GM19043 (cell line): ENCODE measurements at regions not wholly inside any gene's neighbourhood (a gene's known extent, or its start where the extent isn't known, plus 50 kb on each side); places are given as distances from the start of the nearest gene placed in this dataset.

Experiments used
- ATAC-seq: cut with Tn5 transposase; IDR thresholded peaks from one replicate; pipeline ENCODE4 v1.9.1; 2021; ENCODE audit warnings: low read depth; ENCODE audit not compliant: unreplicated experiment

DNA sequence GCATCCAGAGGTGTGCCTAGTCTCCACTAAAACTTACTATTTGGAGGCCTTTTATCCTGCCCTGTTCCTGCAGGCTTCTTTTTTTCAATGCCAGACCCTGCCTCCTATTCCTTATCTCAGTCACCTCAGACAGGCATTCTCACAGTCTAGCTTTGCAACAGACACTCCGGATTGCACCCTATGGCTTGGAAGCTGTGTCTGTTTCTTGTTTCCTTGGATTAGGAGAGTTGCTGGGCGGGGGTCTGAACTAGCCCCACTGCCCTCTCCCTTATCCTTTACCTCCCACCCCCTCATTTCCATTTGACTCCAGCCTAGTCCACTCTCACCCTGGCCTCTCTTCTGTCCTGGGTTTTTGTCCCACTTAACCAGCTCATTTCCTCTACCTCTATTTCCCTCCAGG is 228.1 kb upstream of the CITED2 start:
- ATAC-seq, result no peak

DNA sequence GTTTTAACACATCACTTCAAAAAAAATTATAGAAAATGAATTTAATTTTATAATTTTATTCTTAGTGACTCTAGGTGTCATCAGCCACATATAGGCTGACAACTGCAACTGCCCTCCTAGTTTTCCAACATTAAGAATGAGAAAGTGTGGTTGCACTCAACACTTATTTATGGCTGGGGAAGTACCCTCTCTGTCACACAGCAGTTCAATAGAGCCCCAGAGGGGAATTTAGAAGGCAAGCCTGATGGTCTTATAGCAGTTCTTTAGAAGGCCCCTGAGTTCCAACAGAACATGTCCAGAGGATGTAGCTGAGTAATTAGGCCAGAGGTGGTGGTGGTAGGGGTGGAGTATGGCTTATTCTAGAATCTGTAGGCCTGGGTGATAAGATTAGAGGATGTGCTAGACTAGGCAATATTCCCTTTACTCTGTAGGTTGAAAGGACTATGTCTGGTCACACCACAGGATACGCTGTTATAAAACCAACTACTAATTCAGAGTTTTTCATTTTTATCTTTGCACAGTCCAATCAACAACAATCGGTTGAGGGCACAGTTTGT is 226.5 kb upstream of the CITED2 start:
- ATAC-seq, result peak; percentile 90

DNA sequence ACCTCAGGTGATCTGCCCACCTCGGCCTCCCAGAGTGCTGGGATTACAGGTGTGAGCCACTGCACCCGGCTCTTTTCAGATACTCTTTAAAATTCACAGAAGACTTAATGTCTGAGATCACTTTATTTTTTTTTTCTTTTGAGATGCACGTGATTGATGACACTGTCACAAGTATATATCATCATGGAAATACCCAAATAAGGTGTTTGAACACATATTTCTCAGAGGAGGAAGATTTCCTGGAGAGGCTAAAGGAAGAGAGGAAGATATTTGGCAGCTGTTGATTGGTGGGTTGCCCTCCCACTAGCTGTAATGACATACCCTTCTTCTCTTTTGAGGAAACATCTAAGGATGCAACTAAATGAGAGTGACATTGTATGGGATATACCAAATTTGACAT is 225.9 kb upstream of the CITED2 start:
- peak; percentile 5 for ATAC-seq

DNA sequence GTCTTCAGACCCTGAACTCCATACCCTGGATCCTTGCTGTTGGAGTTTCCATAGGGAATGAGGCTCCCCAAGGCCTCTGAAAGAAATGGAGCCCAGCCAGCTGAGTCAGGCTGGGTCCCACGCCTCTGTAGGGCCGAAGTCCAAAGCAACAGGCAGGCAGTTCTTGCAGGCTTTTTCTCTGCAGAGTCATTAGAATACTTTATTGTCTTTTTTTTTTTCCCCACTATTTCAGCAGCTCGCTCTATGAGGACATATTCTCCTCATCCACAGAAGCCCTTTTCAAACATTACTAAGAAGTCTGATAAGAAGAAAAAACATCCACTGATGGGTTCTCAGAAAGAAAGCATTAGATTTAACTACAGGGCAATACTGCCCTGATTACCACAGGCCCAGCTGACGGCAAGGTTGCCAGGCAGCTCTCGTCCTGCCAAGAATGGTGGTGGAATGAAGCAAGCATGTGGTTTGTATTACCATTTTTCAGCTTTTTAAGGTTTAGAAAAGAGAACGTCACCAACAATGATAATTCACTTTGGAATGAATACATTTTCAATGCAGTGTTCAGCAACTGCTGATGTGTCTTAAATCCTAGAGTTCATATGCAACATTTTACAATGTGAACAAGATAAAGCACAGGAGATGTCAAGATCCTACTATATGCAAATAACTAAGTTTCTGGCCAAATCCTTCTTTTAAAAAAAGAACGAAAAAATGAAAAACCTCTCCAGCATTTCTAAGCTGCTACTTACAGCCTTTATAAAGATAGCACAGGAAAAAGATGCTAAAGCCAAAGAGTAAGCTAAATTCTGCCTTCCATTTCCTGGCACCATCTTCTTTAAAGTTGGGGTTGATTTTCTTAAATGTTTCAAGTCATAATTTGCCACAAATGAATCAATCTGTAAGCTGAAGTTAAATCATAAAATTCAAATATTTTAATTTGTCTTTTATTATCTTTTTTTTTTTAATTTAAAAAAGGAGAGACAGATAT is 223.6 kb upstream of the CITED2 start:
- no peak for ATAC-seq

DNA sequence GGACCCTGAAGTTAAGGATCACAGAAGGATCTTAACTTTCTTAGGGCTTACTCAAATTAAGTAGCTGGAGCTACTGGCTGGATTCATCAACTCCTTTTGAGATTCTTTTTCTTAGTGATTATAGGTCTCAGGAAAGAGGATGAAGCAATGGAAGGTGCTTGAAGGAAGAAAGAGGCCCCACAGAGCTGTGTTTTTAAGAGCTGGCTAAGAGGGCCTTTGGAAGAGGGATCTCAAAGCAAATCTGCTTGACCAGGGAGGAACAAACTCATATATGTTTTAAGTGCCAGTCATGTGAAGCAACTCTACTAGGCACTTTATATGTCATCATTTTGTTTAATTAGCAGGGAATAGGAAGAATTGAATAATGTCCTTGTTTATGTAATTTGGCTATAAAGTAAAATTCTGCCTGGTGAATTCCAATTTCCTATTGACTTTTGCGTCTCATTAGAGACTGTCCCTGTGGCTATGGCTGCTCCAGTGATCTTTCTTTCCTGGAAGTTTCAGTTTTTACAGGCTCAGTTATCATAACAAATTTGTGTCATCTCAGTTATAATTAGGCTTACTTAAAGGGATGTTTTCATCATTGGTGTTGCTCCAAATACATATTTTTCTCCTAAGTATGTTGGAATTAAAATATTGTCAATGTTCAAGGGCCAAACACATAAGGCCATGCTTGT is 222.8 kb upstream of the CITED2 start:
- no peak for ATAC-seq

DNA sequence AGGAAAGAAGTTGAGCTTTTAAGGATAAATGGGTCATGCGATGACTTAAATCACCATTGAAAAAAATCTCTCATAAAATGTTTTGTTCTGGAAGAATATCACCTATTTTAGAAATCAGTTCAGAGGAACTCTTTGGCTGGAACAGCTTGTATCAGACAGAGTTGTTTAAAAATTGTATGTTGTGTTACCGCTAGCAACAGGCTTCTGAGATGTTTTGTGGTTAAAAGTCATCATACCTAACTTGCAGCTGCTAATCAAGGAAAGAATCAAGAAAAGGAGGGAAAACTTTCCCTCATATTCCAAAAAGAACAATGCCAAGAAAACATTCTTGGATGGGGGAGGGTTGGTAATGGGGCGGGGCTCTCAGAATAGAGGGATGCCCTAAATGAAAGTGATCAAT is 220.7 kb upstream of the CITED2 start:
- no peak for ATAC-seq

DNA sequence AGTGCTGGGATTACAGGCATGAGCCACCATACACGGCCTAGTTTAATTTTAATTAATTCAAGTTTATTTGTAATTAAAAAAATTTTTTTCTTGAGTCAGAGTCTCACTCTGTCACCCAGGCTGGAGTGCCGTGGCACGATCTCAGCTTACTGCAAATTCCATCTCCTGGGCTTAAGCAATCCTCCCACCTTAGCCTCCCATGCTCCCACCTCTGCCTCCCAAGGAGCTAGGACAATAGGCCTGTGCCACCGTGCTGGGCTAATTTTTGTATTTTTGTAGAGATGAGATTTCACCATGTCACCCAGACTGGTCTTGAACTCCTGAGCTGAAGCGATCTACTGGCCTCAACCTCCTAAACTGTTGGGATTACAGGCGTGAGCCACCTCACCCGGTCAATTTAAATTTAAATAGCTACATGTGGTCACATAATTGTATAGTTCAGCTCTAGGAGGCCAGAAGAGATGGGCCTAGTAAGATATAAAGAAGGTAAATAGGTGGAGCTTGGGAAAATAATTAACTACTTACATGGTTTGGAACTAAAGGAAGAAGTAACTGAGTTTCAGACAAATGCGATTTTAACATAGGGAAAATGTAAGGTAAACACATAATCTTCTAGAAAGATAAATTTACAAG is 220.0 kb upstream of the CITED2 start:
- ATAC-seq, result no peak

DNA sequence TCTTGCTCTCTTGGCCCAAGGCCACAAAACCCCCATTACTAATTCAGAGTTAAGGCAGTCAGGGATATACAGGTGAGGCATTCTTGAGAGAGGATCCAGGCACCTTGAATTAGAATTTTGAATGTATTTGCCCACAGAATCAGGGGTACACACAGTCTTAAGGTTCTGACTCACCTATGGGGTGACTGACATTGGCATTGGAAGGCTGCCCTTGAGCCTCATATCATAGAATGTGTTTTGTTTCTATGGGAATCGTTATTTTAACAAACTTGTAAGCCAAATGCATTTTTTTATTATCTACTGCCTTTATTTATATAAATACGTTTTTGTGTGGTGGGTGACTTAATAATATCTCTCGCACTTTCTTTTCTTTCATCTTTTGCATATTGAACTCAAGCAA is 218.6 kb upstream of the CITED2 start:
- no peak for ATAC-seq

DNA sequence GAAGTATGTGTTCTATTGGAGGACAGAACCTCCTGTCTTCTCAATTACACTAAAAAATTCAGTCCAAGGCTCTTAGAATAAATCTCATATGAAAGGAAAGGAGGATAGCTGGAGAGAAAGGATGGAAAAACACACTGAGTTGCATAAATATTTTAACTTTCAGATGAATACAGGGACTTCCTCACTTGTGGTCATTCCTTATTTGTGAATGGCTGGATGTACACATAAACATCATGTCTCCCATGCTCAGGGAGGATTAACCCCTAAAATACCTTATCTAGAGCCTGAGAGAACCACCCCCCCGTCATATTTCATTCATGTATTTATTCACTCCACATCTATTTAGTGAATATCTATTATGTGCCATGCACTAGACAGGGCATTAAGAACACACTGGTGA is 217.6 kb upstream of the CITED2 start:
- no peak for ATAC-seq

DNA sequence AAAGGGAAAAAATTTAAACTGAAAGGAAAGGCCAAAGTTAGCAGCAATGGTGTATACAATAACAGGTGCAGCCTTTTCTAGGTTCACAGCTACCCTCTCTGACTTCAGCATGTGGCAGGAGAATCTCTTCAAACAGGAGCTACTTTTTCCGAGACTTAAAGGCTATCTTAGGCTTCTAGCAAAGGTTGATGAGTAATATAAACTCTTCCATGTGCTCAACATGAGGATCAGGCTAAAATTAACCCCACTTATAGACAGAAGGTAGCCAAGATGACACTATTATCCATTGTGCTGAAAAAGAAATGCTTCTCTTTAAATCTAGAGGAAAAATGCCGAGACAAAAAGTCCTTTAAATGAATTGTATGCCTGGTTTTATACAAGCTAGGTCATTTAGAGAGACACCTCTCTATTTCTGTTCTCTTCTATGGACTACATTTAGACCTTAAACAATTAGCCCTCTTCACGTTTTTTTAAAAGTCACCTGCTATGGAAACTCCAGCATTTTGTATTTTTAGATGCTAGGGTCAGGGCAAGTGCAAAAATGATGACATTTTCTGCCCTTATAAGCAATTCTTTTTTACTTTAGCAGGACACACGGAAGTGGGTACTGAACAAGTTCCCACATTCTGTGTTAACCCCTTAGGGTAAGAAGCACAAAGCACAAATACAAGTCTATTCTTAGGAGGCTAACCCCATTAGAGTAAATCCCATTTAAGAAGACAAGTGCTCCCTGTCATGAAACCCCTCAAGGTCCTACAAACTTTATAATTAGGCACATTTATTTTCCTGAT is 216.8 kb upstream of the CITED2 start:
- ATAC-seq, result no peak

DNA sequence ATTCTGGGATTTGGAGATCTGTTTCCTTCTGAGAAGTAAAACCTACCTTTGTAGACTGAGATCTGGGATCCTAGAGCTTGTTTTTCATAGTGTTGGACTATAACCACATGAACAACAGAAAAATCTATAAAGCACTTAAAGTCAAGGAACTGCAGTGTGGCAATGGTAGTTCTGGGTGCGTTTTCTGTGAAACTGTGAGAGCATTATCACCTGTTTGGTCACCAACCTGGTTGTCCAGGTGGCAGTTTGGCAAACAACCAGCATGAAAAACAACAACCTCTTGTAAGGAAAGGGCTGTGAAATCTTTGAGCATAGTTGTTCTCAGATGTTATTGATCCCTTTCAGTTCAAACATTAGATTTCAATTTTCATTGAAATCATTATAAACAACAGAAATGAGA is 215.8 kb upstream of the CITED2 start:
- ATAC-seq, result no peak

DNA sequence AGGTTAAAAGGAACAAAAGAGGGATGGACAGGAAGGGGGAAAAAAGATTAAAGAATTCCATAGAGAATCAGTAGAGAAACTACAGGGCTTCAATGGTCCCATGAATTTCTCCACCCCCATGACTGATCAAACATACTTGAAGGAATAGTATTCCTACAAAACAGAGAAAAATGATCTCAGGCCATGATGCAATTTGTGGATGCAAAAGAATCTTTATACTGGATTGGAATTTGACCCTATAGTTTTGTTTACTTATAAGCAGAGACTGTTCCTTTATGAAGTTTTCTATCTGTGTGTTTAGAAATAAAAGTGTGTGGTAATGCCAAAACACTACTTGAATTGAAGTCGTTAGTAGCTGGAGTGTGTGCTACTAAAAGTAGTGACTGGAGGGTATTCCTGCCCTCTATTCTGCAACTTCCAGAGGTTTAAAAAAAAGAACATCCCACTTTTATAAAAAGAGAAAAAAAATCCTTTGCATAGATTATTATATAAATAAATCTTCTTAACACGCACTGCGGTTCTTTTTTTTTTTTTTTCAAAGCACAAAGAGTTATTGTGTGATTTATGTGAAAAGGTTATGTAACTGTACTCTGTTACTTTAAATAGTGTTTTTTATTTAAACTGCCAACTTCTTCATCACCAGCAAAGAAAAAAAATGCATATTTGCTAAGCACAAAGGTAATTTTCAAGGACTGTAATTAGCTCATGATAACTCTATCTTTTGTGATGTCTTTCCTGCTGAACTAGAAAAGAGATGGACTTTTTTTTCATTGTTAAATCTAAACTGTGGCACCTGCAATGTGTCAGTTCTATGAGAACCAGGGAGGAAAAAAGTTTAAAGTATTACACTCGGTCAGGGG is 214.5 kb upstream of the CITED2 start:
- no peak for ATAC-seq

DNA sequence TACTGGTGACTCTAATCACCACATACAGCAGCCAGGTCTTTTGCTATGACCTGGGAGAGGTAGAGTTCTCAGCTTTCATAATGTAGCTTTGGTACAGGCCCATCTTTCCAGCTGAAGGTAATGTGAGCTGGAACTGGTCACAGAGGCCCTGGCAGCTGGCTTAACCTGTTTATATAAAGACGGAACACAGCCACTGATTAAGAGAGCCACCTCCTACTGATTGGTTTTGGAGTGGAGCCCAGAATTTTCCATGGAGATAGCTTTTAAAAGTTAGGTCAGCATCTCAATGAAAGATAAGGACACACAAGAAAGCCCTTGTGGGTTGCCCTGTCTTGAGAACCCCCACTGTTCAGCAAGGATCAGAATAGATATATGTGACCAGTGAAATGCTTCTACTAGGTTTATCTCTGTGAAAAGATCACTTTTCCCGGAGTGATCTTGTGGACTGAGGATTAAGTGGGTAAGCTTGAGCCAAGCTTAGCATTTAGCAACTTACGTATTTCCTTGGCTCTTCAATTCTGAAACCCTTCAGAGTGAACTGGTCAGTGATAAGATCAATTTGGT is 213.7 kb upstream of the CITED2 start:
- ATAC-seq, result no peak

DNA sequence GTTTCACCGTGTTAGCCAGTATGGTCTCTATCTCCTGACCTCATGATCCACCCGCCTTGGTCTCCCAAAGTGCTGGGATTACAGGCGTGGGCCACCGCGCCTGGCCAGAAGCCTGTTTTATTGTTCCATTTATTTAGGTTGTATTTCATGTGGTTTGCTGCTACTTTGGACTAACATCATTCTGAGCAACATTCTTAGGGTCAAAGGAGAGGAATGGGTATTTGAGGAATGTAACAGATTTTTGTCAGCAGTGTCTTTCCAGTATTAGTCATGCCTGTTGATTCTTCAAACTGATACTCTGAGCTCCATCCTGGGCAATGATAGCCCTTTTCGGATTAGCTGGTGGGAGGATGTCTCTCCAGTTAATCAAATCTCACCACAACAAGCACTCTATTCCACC is 213.0 kb upstream of the CITED2 start:
- no peak for ATAC-seq

DNA sequence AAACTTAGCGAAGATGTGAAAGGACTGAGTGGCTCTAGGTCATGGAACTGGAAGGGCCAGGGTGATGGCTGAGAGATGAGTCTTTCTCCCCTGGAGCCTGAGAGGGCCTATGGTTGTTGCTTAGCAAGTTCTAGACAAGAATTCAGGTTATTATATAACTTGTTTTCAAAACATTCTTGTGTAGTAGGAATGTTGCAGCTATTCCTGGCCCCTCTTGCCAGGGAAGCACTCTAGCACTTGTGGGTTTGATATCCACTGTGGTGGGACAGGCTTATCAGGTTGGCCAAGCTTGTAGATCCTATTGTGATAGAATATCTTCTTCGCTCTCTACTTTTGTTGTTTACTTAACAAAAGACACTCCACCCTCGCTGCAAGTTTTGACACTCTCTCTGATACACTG is 211.8 kb upstream of the CITED2 start:
- ATAC-seq, result no peak

DNA sequence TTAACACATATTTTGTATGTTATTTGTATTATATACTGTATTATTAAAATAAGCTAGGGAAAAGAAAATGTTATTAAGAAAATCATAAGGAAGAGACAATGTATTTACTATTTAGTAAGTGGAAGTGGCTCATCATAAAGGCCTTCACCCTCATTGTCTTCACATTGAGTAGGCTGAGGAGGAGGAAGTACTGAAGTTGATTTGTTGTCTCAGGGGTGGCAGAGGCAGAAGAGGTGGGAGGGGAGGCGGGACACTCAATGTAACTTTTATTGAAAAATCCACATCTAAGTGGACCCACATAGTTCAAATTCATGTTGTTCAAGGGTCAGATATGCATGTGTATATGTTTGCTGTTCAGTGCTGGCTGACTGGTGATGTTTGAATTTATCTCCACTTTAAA is 210.2 kb upstream of the CITED2 start:
- ATAC-seq, result no peak

DNA sequence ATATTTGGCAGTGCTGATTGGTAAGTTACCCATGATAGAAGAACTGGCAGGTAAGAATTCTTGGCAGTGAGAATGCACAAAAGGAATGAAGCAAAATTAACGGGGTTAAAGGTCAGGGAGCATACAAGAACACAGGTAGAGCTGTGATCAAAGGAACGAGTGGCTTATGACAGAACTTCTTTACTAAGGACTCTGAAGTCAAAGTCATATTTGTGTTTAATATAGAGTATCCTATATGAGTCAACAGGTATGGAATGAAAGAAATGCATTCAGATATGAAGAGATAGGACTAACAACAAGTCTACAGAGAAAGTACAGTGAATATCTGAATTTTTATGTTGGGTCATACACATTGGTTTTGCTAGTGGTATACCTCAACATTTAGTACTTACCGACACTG is 209.0 kb upstream of the CITED2 start:
- no peak for ATAC-seq

DNA sequence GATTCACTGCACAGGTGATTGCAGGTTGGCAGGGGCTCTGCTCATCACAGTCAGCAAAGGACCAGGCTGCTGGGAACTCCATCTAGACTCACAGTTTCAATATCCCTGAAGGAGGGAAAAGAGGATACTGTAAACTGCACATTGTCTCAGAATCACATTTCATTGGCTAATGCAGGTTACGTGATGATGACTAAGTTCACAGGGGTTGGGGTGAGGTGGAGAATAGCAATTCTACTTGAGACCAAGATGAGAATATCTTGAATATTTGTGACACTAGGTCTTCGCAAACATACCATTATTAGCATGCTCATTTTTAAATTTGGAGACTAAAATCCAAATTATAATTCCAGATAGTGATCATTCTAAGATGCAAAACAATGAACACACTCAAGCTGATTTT is 208.5 kb upstream of the CITED2 start:
- ATAC-seq, result no peak

DNA sequence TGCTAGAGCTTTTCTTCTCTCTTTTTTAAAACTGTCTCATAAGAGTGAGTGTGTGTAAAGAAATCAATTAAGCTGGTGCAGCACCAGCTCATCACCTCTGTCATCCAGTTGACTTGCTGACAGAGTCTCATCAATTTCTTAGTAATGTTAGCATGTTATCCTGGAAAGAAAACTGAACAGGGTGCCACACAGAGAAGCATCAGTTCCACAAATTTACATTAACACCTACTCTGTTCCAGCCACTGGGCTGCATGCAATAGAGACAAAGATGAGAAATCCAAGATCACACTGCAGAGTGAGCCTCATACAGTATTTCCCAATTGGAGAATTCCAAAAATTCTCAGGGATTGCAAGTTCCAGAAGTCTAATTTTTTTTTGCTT is 207.0 kb upstream of the CITED2 start:
- no peak for ATAC-seq
